ENCODE measurements at regions not wholly inside any gene's neighbourhood (a gene's known extent, or its start where the extent isn't known, plus 50 kb on each side); places are given as distances from the start of the nearest gene placed in this dataset.

- H3K4me1 ChIP-seq: no peaks in the 10 kb centered on the region
- in situ Hi-C loops (cut with MboI; ENCODE audit: low sequenced_read_pairs in 4 of 4) (no loop called here), intact Hi-C loops (cut with DNase I; ENCODE audit: low total_unique reads) (no loop called here)
- H3K27ac ChIP-seq: no peak overlapping the region
- H3K27me3 ChIP-seq: no peaks in the 10 kb centered on the region
- no peak for TF ChIP-seq CTCF (IDR thresholded peaks at IDR 0.05 in 4 of 5, conservative IDR thresholded peaks at IDR 0.05 in 1 of 5)
- no peak for TF ChIP-seq POLR2A (IDR thresholded peaks at IDR 0.05)
- DNase-seq (no peak), ATAC-seq (no peak)
- no peak overlapping the region for H3K4me3 ChIP-seq
- no peaks in the 10 kb centered on the region for H3K9me3 ChIP-seq
- no peaks in the 10 kb centered on the region for H3K36me3 ChIP-seq
Measured at GRCh38 chr6:100322886-100323285, 141.8 kb downstream of the SIM1 start.

- no peak for ATAC-seq
- no peak overlapping the region for H3K27ac ChIP-seq
- no peaks in the 10 kb centered on the region for H3K4me1 ChIP-seq
- DNase-seq: no peak
- H3K4me3 ChIP-seq: no peak overlapping the region
- intact Hi-C loops (cut with DNase I; ENCODE audit: low total_unique reads): no loop called here
- in situ Hi-C loops (cut with MboI; ENCODE audit: low sequenced_read_pairs in 4 of 4): no loop called here
- no peaks in the 10 kb centered on the region for H3K36me3 ChIP-seq
- TF ChIP-seq POLR2A (IDR thresholded peaks at IDR 0.05) (no peak), CTCF (IDR thresholded peaks at IDR 0.05 in 4 of 5, conservative IDR thresholded peaks at IDR 0.05 in 1 of 5) (no peak)
- H3K27me3 ChIP-seq: no peaks in the 10 kb centered on the region
- no peaks in the 10 kb centered on the region for H3K9me3 ChIP-seq
Measured at GRCh38 chr6:100320686-100321085, 144.0 kb downstream of the SIM1 start.

GRCh38 chr6:100317031-100317430 is 147.7 kb downstream of the SIM1 start:
- DNase-seq: no peak

GRCh38 chr6:100314186-100314585 is 150.5 kb downstream of the SIM1 start:
- TF ChIP-seq CTCF (IDR thresholded peaks at IDR 0.05 in 4 of 5, conservative IDR thresholded peaks at IDR 0.05 in 1 of 5): no peak
- TF ChIP-seq POLR2A (IDR thresholded peaks at IDR 0.05): no peak
- H3K27me3 ChIP-seq: no peaks in the 10 kb centered on the region
- H3K9me3 ChIP-seq: no peaks in the 10 kb centered on the region
- no peak overlapping the region for H3K4me3 ChIP-seq
- ATAC-seq (no peak), DNase-seq (no peak)
- H3K4me1 ChIP-seq: no peaks in the 10 kb centered on the region
- in situ Hi-C loops (cut with MboI; ENCODE audit: low sequenced_read_pairs in 4 of 4) (no loop called here), intact Hi-C loops (cut with DNase I; ENCODE audit: low total_unique reads) (no loop called here)
- H3K27ac ChIP-seq: no peak overlapping the region
- H3K36me3 ChIP-seq: no peaks in the 10 kb centered on the region

More at GRCh38 chr6:100317031-100317430, 147.7 kb downstream of the SIM1 start:
- H3K27ac ChIP-seq: no peak overlapping the region
- H3K36me3 ChIP-seq: no peaks in the 10 kb centered on the region
- no peaks in the 10 kb centered on the region for H3K4me1 ChIP-seq
- intact Hi-C loops (cut with DNase I; ENCODE audit: low total_unique reads): no loop called here
- ATAC-seq: no peak
- in situ Hi-C loops (cut with MboI; ENCODE audit: low sequenced_read_pairs in 4 of 4): no loop called here
- H3K27me3 ChIP-seq: no peaks in the 10 kb centered on the region
- no peaks in the 10 kb centered on the region for H3K9me3 ChIP-seq
- no peak overlapping the region for H3K4me3 ChIP-seq
- TF ChIP-seq POLR2A (IDR thresholded peaks at IDR 0.05): no peak
- TF ChIP-seq CTCF (IDR thresholded peaks at IDR 0.05 in 4 of 5, conservative IDR thresholded peaks at IDR 0.05 in 1 of 5): no peak

GRCh38 chr6:100311707-100312251 is 152.9 kb downstream of the SIM1 start:
- Histone ChIP-seq H3K4me3 (no peak overlapping the region), H3K36me3 (no peaks in the 10 kb centered on the region), H3K27me3 (no peaks in the 10 kb centered on the region), H3K4me1 (no peaks in the 10 kb centered on the region), H3K27ac (no peak overlapping the region), H3K9me3 (no peaks in the 10 kb centered on the region)
- no peak for DNase-seq
- intact Hi-C loops (cut with DNase I; ENCODE audit: low total_unique reads): no loop called here
- no peak for ATAC-seq
- TF ChIP-seq POLR2A (IDR thresholded peaks at IDR 0.05) (no peak), CTCF (IDR thresholded peaks at IDR 0.05 in 4 of 5, conservative IDR thresholded peaks at IDR 0.05 in 1 of 5) (no peak)
- in situ Hi-C loops (cut with MboI; ENCODE audit: low sequenced_read_pairs in 4 of 4): no loop called here
